Neural progenitor cell (in vitro differentiated cells): ENCODE measurements at regions not wholly inside any gene's neighbourhood (a gene's known extent, or its start where the extent isn't known, plus 50 kb on each side); places are given as distances from the start of the nearest gene placed in this dataset.

Experiments
- DNase-seq: peaks from one replicate; pipeline ENCODE4 v3.0.0-alpha.2; 2016; ENCODE audit warnings: low spot score
- H2AFZ ChIP-seq: fragments of 200-600 bp; sonication (generic); replicated peaks from 2 replicates; pipeline ENCODE4 v1.6.1; 2016; ENCODE audit warnings: antibody characterized with exemption
- H3F3A ChIP-seq: fragments of 200-600 bp; sonication (generic); 2 replicates; pipeline ENCODE4 v1.6.1; 2016; ENCODE audit warnings: antibody characterized with exemption, low read depth
- H3K27ac ChIP-seq: fragments of 200-600 bp; sonication (generic); 2 replicates; pipeline ENCODE4 v1.5.1; 2016; ENCODE audit warnings: mild to moderate bottlenecking
- H3K27me3 ChIP-seq: fragments of 200-600 bp; sonication (generic); 2 replicates; pipeline ENCODE4 v1.6.1; 2016; ENCODE audit warnings: mild to moderate bottlenecking, moderate library complexity
- H3K36me3 ChIP-seq: fragments of 200-600 bp; sonication (generic); 2 replicates; pipeline ENCODE4 v1.5.1; 2016
- H3K4me1 ChIP-seq: fragments of 200-600 bp; sonication (generic); 2 replicates; pipeline ENCODE4 v1.6.1; 2016; ENCODE audit warnings: mixed run types
- H3K4me2 ChIP-seq: fragments of 200-600 bp; sonication (generic); 2 replicates; pipeline ENCODE4 v1.6.1; 2016
- H3K4me3 ChIP-seq: fragments of 200-600 bp; sonication (generic); 2 replicates; pipeline ENCODE4 v1.5.1; 2016
- H3K79me2 ChIP-seq: fragments of 200-600 bp; sonication (generic); 2 replicates; pipeline ENCODE4 v1.6.1; 2016; ENCODE audit warnings: low read depth
- H3K9ac ChIP-seq: fragments of 200-600 bp; sonication (generic); 2 replicates; pipeline ENCODE4 v1.6.1; 2016
- H3K9me3 ChIP-seq: fragments of 200-600 bp; sonication (generic); 2 replicates; pipeline ENCODE4 v1.5.1; 2016; ENCODE audit warnings: low read depth
- H4K20me1 ChIP-seq: fragments of 200-600 bp; sonication (generic); 2 replicates; pipeline ENCODE4 v1.6.1; 2016; ENCODE audit warnings: low read depth
- H3K27ac Mint-ChIP-seq: 3 replicates; pipeline ENCODE4 v1.8.0; 2021; ENCODE audit warnings: mixed read lengths
- H3K27me3 Mint-ChIP-seq: 2 replicates; pipeline ENCODE4 v1.8.0; 2022; ENCODE audit warnings: low read depth, mild to moderate bottlenecking, inconsistent platforms, moderate library complexity, mixed read lengths; ENCODE audit not compliant: insufficient read depth
- H3K36me3 Mint-ChIP-seq: 3 replicates; pipeline ENCODE4 v1.8.0; 2021; ENCODE audit warnings: mixed read lengths
- H3K4me1 Mint-ChIP-seq: 3 replicates; pipeline ENCODE4 v1.8.0; 2021; ENCODE audit warnings: mixed read lengths
- H3K4me3 Mint-ChIP-seq: 3 replicates; pipeline ENCODE4 v1.8.0; 2021; ENCODE audit warnings: mild to moderate bottlenecking, moderate library complexity, mixed read lengths
- H3K9me3 Mint-ChIP-seq: 3 replicates; pipeline ENCODE4 v1.8.0; 2020; ENCODE audit warnings: mixed read lengths
- CTCF ChIP-seq: fragments of 200-600 bp; sonication (generic); IDR thresholded peaks from 2 replicates; pipeline ENCODE4 v1.5.1; 2017; ENCODE audit warnings: antibody characterized with exemption, mild to moderate bottlenecking
- EZH2 ChIP-seq: fragments of 200-600 bp; sonication (generic); IDR thresholded peaks from 2 replicates; pipeline ENCODE4 v1.6.1; 2017; ENCODE audit warnings: antibody characterized with exemption, mild to moderate bottlenecking, moderate library complexity
- EZH2phosphoT487 ChIP-seq: fragments of 200-600 bp; sonication (generic); IDR thresholded peaks from 2 replicates; pipeline ENCODE4 v1.6.1; 2017; ENCODE audit warnings: antibody characterized with exemption

- H3K79me2 ChIP-seq: no peaks in the 10 kb centered on the region
- H3K4me1 ChIP-seq: no peaks in the 10 kb centered on the region
- H3K27ac ChIP-seq: no peak overlapping the region
- H3K36me3 ChIP-seq: no peaks in the 10 kb centered on the region
- no peaks in the 10 kb centered on the region for H3K27me3 Mint-ChIP-seq
- no peak for DNase-seq
- H3K27me3 ChIP-seq: no peaks in the 10 kb centered on the region
- H3K4me2 ChIP-seq: no peak overlapping the region
- H2AFZ ChIP-seq: no peak overlapping the region
- no peak overlapping the region for H3K4me3 Mint-ChIP-seq
- H4K20me1 ChIP-seq: no peaks in the 10 kb centered on the region
- no peak overlapping the region for H3K27ac Mint-ChIP-seq
- no peak overlapping the region for H3K9ac ChIP-seq
- H3F3A ChIP-seq: no peaks in the 10 kb centered on the region
- H3K9me3 Mint-ChIP-seq: peaks cover 14% of the 10 kb centered on the region
- no peaks in the 10 kb centered on the region for H3K36me3 Mint-ChIP-seq
- H3K4me3 ChIP-seq: no peak overlapping the region
- no peaks in the 10 kb centered on the region for H3K4me1 Mint-ChIP-seq
- no peaks in the 10 kb centered on the region for H3K9me3 ChIP-seq
- no peak for TF ChIP-seq EZH2
- no peak for TF ChIP-seq CTCF
- TF ChIP-seq EZH2phosphoT487: no peak
Observed at GRCh38 chr14:81855007-81855406, 321.4 kb upstream of the SEL1L start.

GRCh38 chr14:81859046-81859445 lies 325.4 kb upstream of the SEL1L start:
- H2AFZ ChIP-seq: no peak overlapping the region
- H3K4me3 ChIP-seq: no peak overlapping the region
- no peaks in the 10 kb centered on the region for H3K4me1 Mint-ChIP-seq
- H3K4me3 Mint-ChIP-seq: no peak overlapping the region
- no peaks in the 10 kb centered on the region for H3K27me3 ChIP-seq
- H3K36me3 ChIP-seq: no peaks in the 10 kb centered on the region
- H3K9me3 ChIP-seq: no peaks in the 10 kb centered on the region
- H3F3A ChIP-seq: no peaks in the 10 kb centered on the region
- H3K27ac Mint-ChIP-seq: no peak overlapping the region
- H3K36me3 Mint-ChIP-seq: no peaks in the 10 kb centered on the region
- no peaks in the 10 kb centered on the region for H4K20me1 ChIP-seq
- no peaks in the 10 kb centered on the region for H3K27me3 Mint-ChIP-seq
- H3K79me2 ChIP-seq: no peaks in the 10 kb centered on the region
- DNase-seq: no peak
- H3K9me3 Mint-ChIP-seq: peaks cover 14% of the 10 kb centered on the region
- no peak overlapping the region for H3K27ac ChIP-seq
- H3K9ac ChIP-seq: no peak overlapping the region
- no peaks in the 10 kb centered on the region for H3K4me1 ChIP-seq
- TF ChIP-seq EZH2 (no peak), EZH2phosphoT487 (no peak), CTCF (no peak)
- H3K4me2 ChIP-seq: no peak overlapping the region

- Histone ChIP-seq H3K27ac (no peak overlapping the region), H3K9me3 (no peaks in the 10 kb centered on the region), H3K36me3 (no peaks in the 10 kb centered on the region), H3F3A (no peaks in the 10 kb centered on the region), H3K79me2 (no peaks in the 10 kb centered on the region), H3K4me3 (no peak overlapping the region), H3K4me2 (no peak overlapping the region), H4K20me1 (no peaks in the 10 kb centered on the region), H3K9ac (no peak overlapping the region), H2AFZ (no peak overlapping the region), H3K4me1 (no peaks in the 10 kb centered on the region), H3K27me3 (no peaks in the 10 kb centered on the region)
- H3K4me3 Mint-ChIP-seq: no peak overlapping the region
- DNase-seq: no peak
- H3K27me3 Mint-ChIP-seq: peaks cover 2% of the 10 kb centered on the region
- no peaks in the 10 kb centered on the region for H3K4me1 Mint-ChIP-seq
- TF ChIP-seq CTCF (peak; percentile 31), EZH2 (no peak), EZH2phosphoT487 (no peak)
- no peak overlapping the region for H3K27ac Mint-ChIP-seq
- no peaks in the 10 kb centered on the region for H3K36me3 Mint-ChIP-seq
- H3K9me3 Mint-ChIP-seq: no peaks in the 10 kb centered on the region
Observed at GRCh38 chr14:81868172-81868571, 334.5 kb upstream of the SEL1L start.

GRCh38 chr14:81871706-81872105 lies 338.1 kb upstream of the SEL1L start:
- TF ChIP-seq EZH2phosphoT487 (no peak), EZH2 (no peak), CTCF (no peak)
- H3K27ac ChIP-seq: no peak overlapping the region
- H3K4me3 ChIP-seq: no peak overlapping the region
- Mint-ChIP-seq H3K27me3 (peaks cover 8% of the 10 kb centered on the region), H3K4me1 (no peaks in the 10 kb centered on the region), H3K27ac (no peak overlapping the region), H3K4me3 (no peak overlapping the region), H3K36me3 (no peaks in the 10 kb centered on the region), H3K9me3 (peaks cover 16% of the 10 kb centered on the region)
- H4K20me1 ChIP-seq: no peaks in the 10 kb centered on the region
- no peaks in the 10 kb centered on the region for H3F3A ChIP-seq
- no peaks in the 10 kb centered on the region for H3K4me1 ChIP-seq
- DNase-seq: no peak
- H3K79me2 ChIP-seq: no peaks in the 10 kb centered on the region
- no peak overlapping the region for H2AFZ ChIP-seq
- H3K9ac ChIP-seq: no peak overlapping the region
- H3K9me3 ChIP-seq: no peaks in the 10 kb centered on the region
- no peaks in the 10 kb centered on the region for H3K27me3 ChIP-seq
- H3K36me3 ChIP-seq: no peaks in the 10 kb centered on the region
- no peak overlapping the region for H3K4me2 ChIP-seq
